GM12878 (cell line): ENCODE measurements at regions not wholly inside any gene's neighbourhood (a gene's known extent, or its start where the extent isn't known, plus 50 kb on each side); places are given as distances from the start of the nearest gene placed in this dataset.

Source experiments
- ATAC-seq: fragments of 200-7000 bp; cut with Tn5 transposase; 3 replicates; pipeline ENCODE4 v1.9.1; 2020; ENCODE audit warnings: mild to moderate bottlenecking, moderate library complexity
- BruUV-seq: library from RNA; stranded (reverse); fragments of 400-500 nt; replicated peaks from 2 replicates; lab custom pipeline; 2021; lab: Mats Ljungman, UMichigan
- CTCF ChIA-PET: fragments of 300-600 bp; sonication (Branson Sonifier 250); formaldehyde crosslinking; extraction: SDS; loops from one replicate; lab custom pipeline; 2021; ENCODE audit warnings: inconsistent platforms; lab: Yijun Ruan, JAX
- POLR2A ChIA-PET: fragments of 350-600 bp; formaldehyde crosslinking; extraction: SDS; loops from one replicate; lab custom pipeline; 2021; ENCODE audit warnings: inconsistent platforms; lab: Charles Lee
- RAD21 ChIA-PET: fragments of 300-600 bp; sonication (Branson Sonifier 250); formaldehyde crosslinking; loops from one replicate; lab custom pipeline; 2023; ENCODE audit warnings: antibody characterized with exemption; ENCODE audit not compliant: unreplicated experiment; lab: Charles Lee
- SMC1A ChIA-PET: fragments of 300-600 bp; sonication (Branson Sonifier 250); formaldehyde crosslinking; loops from one replicate; lab custom pipeline; 2023; ENCODE audit not compliant: unreplicated experiment, uncharacterized antibody; lab: Charles Lee
- DNase-seq: peaks from one replicate; pipeline ENCODE4 v3.0.0-alpha.2; 2011; ENCODE audit warnings: low read depth, low spot score
- FAIRE-seq: peaks from 3 replicates; lab custom pipeline; 2011; peaks lifted over from hg19 to GRCh38; lab: Jason Lieb, UNC
- H2AFZ ChIP-seq: 2 replicates; pipeline ENCODE4 v1.6.0; 2011; ENCODE audit warnings: low read depth, low read length, control low read depth; ENCODE audit not compliant: control insufficient read depth
- H3K27ac ChIP-seq: 2 replicates; pipeline ENCODE4 v1.5.1; 2011; ENCODE audit warnings: control low read depth; ENCODE audit not compliant: control insufficient read depth, insufficient read depth
- H3K27me3 ChIP-seq, 2 experiments: replicated peaks in 1 of 2; 2 replicates each; pipeline versions ENCODE4 v1.6.0 to v1.6.1; 2011; ENCODE audit warnings: low read length in 1 of 2; ENCODE audit not compliant: control insufficient read depth in 2 of 2, insufficient read depth in 2 of 2
- H3K36me3 ChIP-seq, 2 experiments: 2 replicates each; pipeline ENCODE4 v1.5.1; 2011; ENCODE audit warnings: low read length in 1 of 2; ENCODE audit not compliant: control insufficient read depth in 2 of 2, insufficient read depth in 2 of 2
- H3K4me1 ChIP-seq: 2 replicates; pipeline ENCODE4 v1.6.1; 2011; ENCODE audit warnings: mild to moderate bottlenecking, low read length, moderate library complexity, mixed read lengths; ENCODE audit not compliant: control insufficient read depth, insufficient read depth
- H3K4me2 ChIP-seq: 2 replicates; pipeline ENCODE4 v1.6.0; 2011; ENCODE audit warnings: control low read depth; ENCODE audit not compliant: control insufficient read depth, insufficient read depth
- H3K4me3 ChIP-seq: fragments of 200-600 bp; sonication (generic); 2 replicates; pipeline ENCODE4 v1.5.1; 2016
- H3K79me2 ChIP-seq: 2 replicates; pipeline ENCODE4 v1.6.0; 2011; ENCODE audit warnings: low read length; ENCODE audit not compliant: control insufficient read depth, insufficient read depth
- H3K9ac ChIP-seq: 2 replicates; pipeline ENCODE4 v1.8.0; 2011; ENCODE audit warnings: low read length, control low read depth, mixed read lengths; ENCODE audit not compliant: control insufficient read depth, insufficient read depth
- H3K9me3 ChIP-seq: replicated peaks from 3 replicates; pipeline ENCODE4 v1.5.1; 2011; ENCODE audit warnings: mild to moderate bottlenecking, low read length; ENCODE audit not compliant: control insufficient read depth, insufficient read depth
- H4K20me1 ChIP-seq: 2 replicates; pipeline ENCODE4 v1.6.0; 2011; ENCODE audit not compliant: control insufficient read depth, insufficient read depth
- BCLAF1 ChIP-seq: fragments of 450-650 bp; IDR thresholded peaks from 2 replicates; pipeline ENCODE4 v1.6.1; 2017; ENCODE audit warnings: antibody characterized with exemption, mild to moderate bottlenecking, moderate library complexity
- CBX3 ChIP-seq: fragments of 200-600 bp; sonication (generic); IDR thresholded peaks from 2 replicates; pipeline ENCODE4 v1.6.1; 2016; ENCODE audit warnings: low read depth, borderline replicate concordance
- CHD2 ChIP-seq: IDR thresholded peaks from 2 replicates; pipeline ENCODE4 v1.6.1; 2011; ENCODE audit warnings: low read depth, low read length, improper control_type of control experiment, borderline replicate concordance
- CHD4 ChIP-seq: fragments of 200-600 bp; sonication (generic); IDR thresholded peaks from 2 replicates; pipeline ENCODE4 v1.6.1; 2016; ENCODE audit warnings: mild to moderate bottlenecking
- EED ChIP-seq: sonication (generic); IDR thresholded peaks from 2 replicates; pipeline ENCODE4 v1.6.1; 2016; ENCODE audit warnings: antibody characterized with exemption, low read depth
- FOXK2 ChIP-seq: fragments of 450-650 bp; IDR thresholded peaks from 2 replicates; pipeline ENCODE4 v1.6.1; 2017; ENCODE audit warnings: mild to moderate bottlenecking, moderate library complexity
- NBN ChIP-seq: fragments of 450-650 bp; IDR thresholded peaks from 2 replicates; pipeline ENCODE4 v1.6.1; 2016
- NFIC ChIP-seq: IDR thresholded peaks from 2 replicates; pipeline ENCODE4 v1.6.1; 2012; ENCODE audit warnings: low read depth, mild to moderate bottlenecking, inconsistent platforms, low read length, moderate library complexity
- RAD21 ChIP-seq: IDR thresholded peaks from 2 replicates; pipeline ENCODE4 v1.6.1; 2011; ENCODE audit warnings: mild to moderate bottlenecking, low read depth, low read length, moderate library complexity; ENCODE audit not compliant: insufficient read depth
- RAD51 ChIP-seq: fragments of 450-650 bp; IDR thresholded peaks from 2 replicates; pipeline ENCODE4 v1.6.1; 2016; ENCODE audit warnings: moderate library complexity, mild to moderate bottlenecking, inconsistent platforms
- RCOR1 ChIP-seq: conservative IDR thresholded peaks from 2 replicates; pipeline ENCODE4 v1.6.1; 2012; ENCODE audit warnings: low read depth, low read length, improper control_type of control experiment
- SIX5 ChIP-seq: IDR thresholded peaks from 2 replicates; pipeline ENCODE4 v1.6.1; 2011; ENCODE audit warnings: mild to moderate bottlenecking, low read depth, low read length, moderate library complexity; ENCODE audit not compliant: severe bottlenecking
- SMARCA5 ChIP-seq: fragments of 450-650 bp; IDR thresholded peaks from 2 replicates; pipeline ENCODE4 v1.6.1; 2017; ENCODE audit warnings: mild to moderate bottlenecking
- STAT1 ChIP-seq: fragments of 450-650 bp; conservative IDR thresholded peaks from 2 replicates; pipeline ENCODE4 v1.6.1; 2014; ENCODE audit warnings: antibody characterized with exemption, mild to moderate bottlenecking
- WRNIP1 ChIP-seq: IDR thresholded peaks from 2 replicates; pipeline ENCODE4 v1.6.1; 2011; ENCODE audit warnings: low read depth, low read length, improper control_type of control experiment, borderline replicate concordance
- WGBS: methylation state at CpG from one replicate; pipeline ENCODE4 v1.1.6; 2016; ENCODE audit warnings: low lambda C conversion rate; ENCODE audit not compliant: insufficient replicate concordance, insufficient coverage; ENCODE audit errors: missing lambda C conversion rate; 5-methylcytosine and 5-hydroxymethylcytosine counted together
- in situ Hi-C: fragments of 300-500 bp; cut with MboI; formaldehyde crosslinking; loops from 9 replicates; pipeline ENCODE4 v1.14.3; 2018; ENCODE audit warnings: mixed read lengths
- intact Hi-C: fragments of 100-400 bp; cut with micrococcal nuclease; formaldehyde crosslinking; loops from one replicate; pipeline ENCODE4 v1.14.2; 2022; ENCODE audit not compliant: unreplicated experiment
- TF ChIP-seq, protein P1 (sequence below): fragments of 450-650 bp; IDR thresholded peaks from 2 replicates; pipeline ENCODE4 v1.6.1; 2016; ENCODE audit warnings: mild to moderate bottlenecking

GRCh38 chr12:93275589-93275988, 102.1 kb upstream of the NUDT4 start:
- H3K36me3 ChIP-seq = no peaks in the 10 kb centered on the region
- no peak overlapping the region for H2AFZ ChIP-seq
- no peak overlapping the region for H3K4me3 ChIP-seq
- no peak for TF ChIP-seq NBN
- no peak for TF ChIP-seq FOXK2
- TF ChIP-seq RCOR1 = no peak
- TF ChIP-seq WRNIP1 = no peak
- no peak for TF ChIP-seq RAD21
- TF ChIP-seq STAT1 = no peak
- no peak for TF ChIP-seq NFIC
- TF ChIP-seq, protein P1, sequence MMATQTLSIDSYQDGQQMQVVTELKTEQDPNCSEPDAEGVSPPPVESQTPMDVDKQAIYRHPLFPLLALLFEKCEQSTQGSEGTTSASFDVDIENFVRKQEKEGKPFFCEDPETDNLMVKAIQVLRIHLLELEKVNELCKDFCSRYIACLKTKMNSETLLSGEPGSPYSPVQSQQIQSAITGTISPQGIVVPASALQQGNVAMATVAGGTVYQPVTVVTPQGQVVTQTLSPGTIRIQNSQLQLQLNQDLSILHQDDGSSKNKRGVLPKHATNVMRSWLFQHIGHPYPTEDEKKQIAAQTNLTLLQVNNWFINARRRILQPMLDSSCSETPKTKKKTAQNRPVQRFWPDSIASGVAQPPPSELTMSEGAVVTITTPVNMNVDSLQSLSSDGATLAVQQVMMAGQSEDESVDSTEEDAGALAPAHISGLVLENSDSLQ = no peak
- no peak for TF ChIP-seq CHD2
- no peak for TF ChIP-seq RAD51
- no peak for TF ChIP-seq BCLAF1
- no peak for TF ChIP-seq EED
- no peak for TF ChIP-seq CHD4
- no peak for TF ChIP-seq SMARCA5
- no peak for TF ChIP-seq CBX3
- TF ChIP-seq SIX5 = no peak
- no peaks in the 10 kb centered on the region for H3K27me3 ChIP-seq
- no peaks in the 10 kb centered on the region for H4K20me1 ChIP-seq
- intact Hi-C loops (no loop called here), in situ Hi-C loops (no loop called here)
- ChIA-PET POLR2A (interaction anchor here (0.7 kb wide), 1 partner anchor 1273 kb away, joined by 3 read pairs; no protein-coding TSS in a partner anchor), CTCF (no interaction called here), RAD21 (no interaction called here), SMC1A (interaction anchor here (1.2 kb wide), 1 partner anchor 122 kb away, joined by 3 read pairs; no protein-coding TSS in a partner anchor)
- no peaks in the 10 kb centered on the region for H3K9me3 ChIP-seq
- no TSS peak for BruUV-seq
- FAIRE-seq (no peak), ATAC-seq (no peak), DNase-seq (no peak)
- no peaks in the 10 kb centered on the region for H3K79me2 ChIP-seq
- H3K4me2 ChIP-seq = no peak overlapping the region
- no peaks in the 10 kb centered on the region for H3K4me1 ChIP-seq
- WGBS = 100% methylated on average over 7 of the region's 7 CpGs
- no peak overlapping the region for H3K27ac ChIP-seq
- H3K9ac ChIP-seq = no peak overlapping the region
